ENCODE measurements at regions not wholly inside any gene's neighbourhood (a gene's known extent, or its start where the extent isn't known, plus 50 kb on each side); places are given as distances from the start of the nearest gene placed in this dataset.

DNA sequence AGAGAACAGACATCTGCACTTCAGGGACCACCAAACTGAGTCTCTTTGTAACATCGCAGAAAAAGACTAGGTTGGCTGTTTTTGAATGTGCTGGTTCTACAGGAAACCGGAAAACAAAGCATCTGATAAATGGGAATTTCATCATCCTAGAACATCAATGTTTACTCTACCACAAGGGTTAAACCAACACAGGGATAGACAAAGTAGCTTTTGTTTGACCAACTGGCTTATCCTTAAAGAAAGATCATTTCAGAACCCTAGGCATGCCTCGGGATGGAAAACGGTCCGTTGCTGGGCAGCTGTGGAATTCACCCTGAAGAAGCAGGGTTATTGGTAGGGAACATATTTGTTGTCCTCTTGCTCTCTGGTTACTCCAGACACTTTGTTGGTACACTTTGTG is 2355.5 kb upstream of the AGA start (continued):
- no peak for TF ChIP-seq PAX8 (CRISPR knock-in tag; IDR thresholded peaks at IDR 0.05; ENCODE audit: borderline replicate concordance)
- TF ChIP-seq ZNF343 (CRISPR knock-in tag; IDR thresholded peaks at IDR 0.05), result no peak
- TF ChIP-seq, protein P1, sequence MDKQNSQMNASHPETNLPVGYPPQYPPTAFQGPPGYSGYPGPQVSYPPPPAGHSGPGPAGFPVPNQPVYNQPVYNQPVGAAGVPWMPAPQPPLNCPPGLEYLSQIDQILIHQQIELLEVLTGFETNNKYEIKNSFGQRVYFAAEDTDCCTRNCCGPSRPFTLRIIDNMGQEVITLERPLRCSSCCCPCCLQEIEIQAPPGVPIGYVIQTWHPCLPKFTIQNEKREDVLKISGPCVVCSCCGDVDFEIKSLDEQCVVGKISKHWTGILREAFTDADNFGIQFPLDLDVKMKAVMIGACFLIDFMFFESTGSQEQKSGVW (CRISPR knock-in tag; IDR thresholded peaks at IDR 0.05; ENCODE audit: borderline replicate concordance), result no peak
- TF ChIP-seq PAWR (CRISPR knock-in tag; IDR thresholded peaks at IDR 0.05; ENCODE audit: borderline replicate concordance), result no peak

DNA sequence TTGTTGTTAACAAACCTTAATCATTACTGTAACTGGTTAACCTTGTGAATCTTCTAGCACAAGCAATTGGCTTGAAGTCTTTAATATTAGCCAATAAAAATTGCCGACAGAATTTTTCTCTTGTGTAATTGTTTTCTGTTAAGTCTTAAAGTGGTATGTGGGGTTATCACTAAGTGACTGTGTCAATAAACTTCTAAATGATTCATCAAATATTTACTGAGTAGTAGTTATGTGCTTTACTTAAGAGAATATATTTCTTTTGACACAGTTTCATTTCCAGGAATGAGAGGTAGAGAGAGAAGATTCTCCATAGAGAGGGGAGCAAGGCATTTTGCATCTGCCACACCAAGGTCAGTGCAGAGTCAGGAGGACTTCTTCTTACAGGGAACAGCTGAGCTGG is 2361.6 kb upstream of the AGA start:
- no peak overlapping the region for H3K27ac ChIP-seq (ENCODE audit: extremely low read length, insufficient read depth, low read length)
- POLR2A ChIA-PET, result no interaction called here
- FAIRE-seq (no peak), ATAC-seq (no peak), DNase-seq (ENCODE audit: low spot score) (no peak)
- H3K36me3 ChIP-seq (replicated peaks in 1 of 2; ENCODE audit: control insufficient read depth in 1 of 2, insufficient read depth in 2 of 2, low read length in 2 of 2), result no peaks in the 10 kb centered on the region
- intact Hi-C loops (cut with micrococcal nuclease; ENCODE audit: unreplicated experiment) (no loop called here), in situ Hi-C loops (cut with HindIII; ENCODE audit: extremely low pct_ligation_motif_present, low pct_unique_long_range_greater_than_20kb) (no loop called here)
- H3K4me2 ChIP-seq (ENCODE audit: low read depth, low read length), result no peak overlapping the region
- 0% methylated on average over 1 of the region's 1 CpG for WGBS (ENCODE audit: low lambda C conversion rate)
- CTCF ChIA-PET (ENCODE audit: low intra/inter-chr PET ratio, low total read pairs), result no interaction called here
- H3K79me2 ChIP-seq (ENCODE audit: insufficient read depth, low read length), result no peaks in the 10 kb centered on the region
- no peaks in the 10 kb centered on the region for H3K9me3 ChIP-seq (ENCODE audit: low read length)
- no peaks in the 10 kb centered on the region for H3K27me3 ChIP-seq (ENCODE audit: control insufficient read depth in 1 of 2, insufficient read depth in 2 of 2, low read length in 2 of 2)
- no peaks in the 10 kb centered on the region for H4K20me1 ChIP-seq (ENCODE audit: insufficient read depth, low read length)
- no peak overlapping the region for H2AFZ ChIP-seq (ENCODE audit: low read length)
- no peak overlapping the region for H3K4me3 ChIP-seq (replicated peaks in 1 of 3; ENCODE audit: insufficient read depth in 1 of 3, low read depth in 2 of 3, low read length in 3 of 3)
- BruUV-seq (replicated peaks), result no TSS peak
- no peaks in the 10 kb centered on the region for H3K4me1 ChIP-seq (ENCODE audit: insufficient read depth, low read length)
- H3K9ac ChIP-seq (ENCODE audit: insufficient read depth, low read depth, low read length), result no peak overlapping the region
- no peak for TF ChIP-seq KLF13 (CRISPR knock-in tag; IDR thresholded peaks at IDR 0.05)
- TF ChIP-seq MBD4 (IDR thresholded peaks at IDR 0.05; ENCODE audit: borderline replicate concordance, low read length), result no peak
- no peak for TF ChIP-seq ZBTB7B (CRISPR knock-in tag; IDR thresholded peaks at IDR 0.05)
- no peak for TF ChIP-seq DR1 (CRISPR knock-in tag; IDR thresholded peaks at IDR 0.05)
- no peak for TF ChIP-seq ZNF563 (CRISPR knock-in tag; IDR thresholded peaks at IDR 0.05)
- TF ChIP-seq, protein P2, sequence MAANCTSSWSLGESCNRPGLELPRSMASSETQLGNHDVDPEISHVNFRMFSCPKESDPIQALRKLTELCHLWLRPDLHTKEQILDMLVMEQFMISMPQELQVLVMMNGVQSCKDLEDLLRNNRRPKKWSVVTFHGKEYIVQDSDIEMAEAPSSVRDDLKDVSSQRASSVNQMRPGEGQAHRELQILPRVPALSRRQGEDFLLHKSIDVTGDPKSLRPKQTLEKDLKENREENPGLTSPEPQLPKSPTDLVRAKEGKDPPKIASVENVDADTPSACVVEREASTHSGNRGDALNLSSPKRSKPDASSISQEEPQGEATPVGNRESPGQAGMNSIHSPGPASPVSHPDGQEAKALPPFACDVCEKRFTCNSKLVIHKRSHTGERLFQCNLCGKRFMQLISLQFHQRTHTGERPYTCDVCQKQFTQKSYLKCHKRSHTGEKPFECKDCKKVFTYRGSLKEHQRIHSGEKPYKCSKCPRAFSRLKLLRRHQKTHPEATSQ (CRISPR knock-in tag; IDR thresholded peaks at IDR 0.05; ENCODE audit: borderline replicate concordance), result no peak
- TF ChIP-seq REL (CRISPR knock-in tag; conservative IDR thresholded peaks at IDR 0.05), result no peak
- TF ChIP-seq CENPT (CRISPR knock-in tag; IDR thresholded peaks at IDR 0.05; ENCODE audit: low read depth), result no peak
- TF ChIP-seq, protein P3, sequence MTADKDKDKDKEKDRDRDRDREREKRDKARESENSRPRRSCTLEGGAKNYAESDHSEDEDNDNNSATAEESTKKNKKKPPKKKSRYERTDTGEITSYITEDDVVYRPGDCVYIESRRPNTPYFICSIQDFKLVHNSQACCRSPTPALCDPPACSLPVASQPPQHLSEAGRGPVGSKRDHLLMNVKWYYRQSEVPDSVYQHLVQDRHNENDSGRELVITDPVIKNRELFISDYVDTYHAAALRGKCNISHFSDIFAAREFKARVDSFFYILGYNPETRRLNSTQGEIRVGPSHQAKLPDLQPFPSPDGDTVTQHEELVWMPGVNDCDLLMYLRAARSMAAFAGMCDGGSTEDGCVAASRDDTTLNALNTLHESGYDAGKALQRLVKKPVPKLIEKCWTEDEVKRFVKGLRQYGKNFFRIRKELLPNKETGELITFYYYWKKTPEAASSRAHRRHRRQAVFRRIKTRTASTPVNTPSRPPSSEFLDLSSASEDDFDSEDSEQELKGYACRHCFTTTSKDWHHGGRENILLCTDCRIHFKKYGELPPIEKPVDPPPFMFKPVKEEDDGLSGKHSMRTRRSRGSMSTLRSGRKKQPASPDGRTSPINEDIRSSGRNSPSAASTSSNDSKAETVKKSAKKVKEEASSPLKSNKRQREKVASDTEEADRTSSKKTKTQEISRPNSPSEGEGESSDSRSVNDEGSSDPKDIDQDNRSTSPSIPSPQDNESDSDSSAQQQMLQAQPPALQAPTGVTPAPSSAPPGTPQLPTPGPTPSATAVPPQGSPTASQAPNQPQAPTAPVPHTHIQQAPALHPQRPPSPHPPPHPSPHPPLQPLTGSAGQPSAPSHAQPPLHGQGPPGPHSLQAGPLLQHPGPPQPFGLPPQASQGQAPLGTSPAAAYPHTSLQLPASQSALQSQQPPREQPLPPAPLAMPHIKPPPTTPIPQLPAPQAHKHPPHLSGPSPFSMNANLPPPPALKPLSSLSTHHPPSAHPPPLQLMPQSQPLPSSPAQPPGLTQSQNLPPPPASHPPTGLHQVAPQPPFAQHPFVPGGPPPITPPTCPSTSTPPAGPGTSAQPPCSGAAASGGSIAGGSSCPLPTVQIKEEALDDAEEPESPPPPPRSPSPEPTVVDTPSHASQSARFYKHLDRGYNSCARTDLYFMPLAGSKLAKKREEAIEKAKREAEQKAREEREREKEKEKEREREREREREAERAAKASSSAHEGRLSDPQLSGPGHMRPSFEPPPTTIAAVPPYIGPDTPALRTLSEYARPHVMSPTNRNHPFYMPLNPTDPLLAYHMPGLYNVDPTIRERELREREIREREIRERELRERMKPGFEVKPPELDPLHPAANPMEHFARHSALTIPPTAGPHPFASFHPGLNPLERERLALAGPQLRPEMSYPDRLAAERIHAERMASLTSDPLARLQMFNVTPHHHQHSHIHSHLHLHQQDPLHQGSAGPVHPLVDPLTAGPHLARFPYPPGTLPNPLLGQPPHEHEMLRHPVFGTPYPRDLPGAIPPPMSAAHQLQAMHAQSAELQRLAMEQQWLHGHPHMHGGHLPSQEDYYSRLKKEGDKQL (CRISPR knock-in tag; IDR thresholded peaks at IDR 0.05; ENCODE audit: low read depth), result no peak
- no peak for TF ChIP-seq ZSCAN22 (CRISPR knock-in tag; IDR thresholded peaks at IDR 0.05)
- TF ChIP-seq MLLT10 (CRISPR knock-in tag; IDR thresholded peaks at IDR 0.05), result no peak
- TF ChIP-seq MED13 (CRISPR knock-in tag; IDR thresholded peaks at IDR 0.05), result no peak
- TF ChIP-seq ZNF775 (CRISPR knock-in tag; IDR thresholded peaks at IDR 0.05; ENCODE audit: borderline replicate concordance), result no peak
- no peak for TF ChIP-seq TBL1XR1 (IDR thresholded peaks at IDR 0.05; ENCODE audit: borderline replicate concordance, low read length, partially characterized antibody)

Measured in HepG2 (cell line).